Suprapubic skin (tissue), 4 donors: ENCODE measurements at regions not wholly inside any gene's neighbourhood (a gene's known extent, or its start where the extent isn't known, plus 50 kb on each side); places are given as distances from the start of the nearest gene placed in this dataset.
A peak's percentile ranks its signal among the peaks of the same experiment; 100 is the strongest.

Source experiments
- DNase-seq, 2 donors: peaks; one replicate each; pipeline ENCODE4 v3.0.0-alpha.2; 2019; ENCODE audit warnings: low spot score in 2 of 2
- H3K27ac ChIP-seq: fragments of 200-600 bp; sonication (generic); one replicate; pipeline ENCODE4 v1.5.1; 2019
- H3K27me3 ChIP-seq: fragments of 200-600 bp; sonication (generic); one replicate; pipeline ENCODE4 v1.5.1; 2019
- H3K36me3 ChIP-seq: fragments of 200-600 bp; sonication (generic); one replicate; pipeline ENCODE4 v1.5.1; 2019
- H3K4me1 ChIP-seq: fragments of 200-600 bp; sonication (generic); one replicate; pipeline ENCODE4 v1.5.1; 2019
- H3K4me3 ChIP-seq: fragments of 200-600 bp; sonication (generic); one replicate; pipeline ENCODE4 v1.5.1; 2019; ENCODE audit warnings: mild to moderate bottlenecking
- H3K9me3 ChIP-seq: fragments of 200-600 bp; sonication (generic); one replicate; pipeline ENCODE4 v1.5.1; 2019
- EP300 ChIP-seq: sonication (generic); formaldehyde crosslinking; IDR thresholded peaks from one replicate; pipeline ENCODE4 v1.6.1; 2017; ENCODE audit warnings: antibody characterized with exemption
- POLR2A ChIP-seq, 2 donors: fragments of 450-650 bp; IDR thresholded peaks; one replicate each; pipeline ENCODE4 v1.6.1; 2017; ENCODE audit warnings: antibody characterized with exemption in 2 of 2, mild to moderate bottlenecking in 2 of 2, moderate library complexity in 2 of 2
- POLR2AphosphoS5 ChIP-seq, 3 donors: sonication (generic); formaldehyde crosslinking; IDR thresholded peaks; one replicate each; pipeline ENCODE4 v1.6.1; 2017; ENCODE audit warnings: antibody characterized with exemption in 3 of 3
- WGBS: methylation state at CpG from one replicate; pipeline ENCODE4 v1.1.5; 2018; 5-methylcytosine and 5-hydroxymethylcytosine counted together
- TF ChIP-seq, protein P1 (sequence below), 2 donors: fragments of 200-600 bp in 1 of 2; fragments of 450-650 bp in 1 of 2; sonication (generic) in 1 of 2; IDR thresholded peaks; one replicate each; pipeline ENCODE4 v1.5.1; 2016 to 2019; ENCODE audit warnings: antibody characterized with exemption in 2 of 2, mild to moderate bottlenecking in 1 of 2, moderate library complexity in 1 of 2

- Histone ChIP-seq H3K27ac (no peak overlapping the region), H3K4me1 (peaks cover 15% of the 10 kb centered on the region), H3K9me3 (no peaks in the 10 kb centered on the region), H3K4me3 (no peak overlapping the region), H3K36me3 (no peaks in the 10 kb centered on the region), H3K27me3 (no peaks in the 10 kb centered on the region)
- TF ChIP-seq POLR2AphosphoS5 (IDR thresholded peaks at IDR 0.05): no peak
- no peak for TF ChIP-seq POLR2A (IDR thresholded peaks at IDR 0.05)
- no peak for TF ChIP-seq EP300
- TF ChIP-seq, protein P1, sequence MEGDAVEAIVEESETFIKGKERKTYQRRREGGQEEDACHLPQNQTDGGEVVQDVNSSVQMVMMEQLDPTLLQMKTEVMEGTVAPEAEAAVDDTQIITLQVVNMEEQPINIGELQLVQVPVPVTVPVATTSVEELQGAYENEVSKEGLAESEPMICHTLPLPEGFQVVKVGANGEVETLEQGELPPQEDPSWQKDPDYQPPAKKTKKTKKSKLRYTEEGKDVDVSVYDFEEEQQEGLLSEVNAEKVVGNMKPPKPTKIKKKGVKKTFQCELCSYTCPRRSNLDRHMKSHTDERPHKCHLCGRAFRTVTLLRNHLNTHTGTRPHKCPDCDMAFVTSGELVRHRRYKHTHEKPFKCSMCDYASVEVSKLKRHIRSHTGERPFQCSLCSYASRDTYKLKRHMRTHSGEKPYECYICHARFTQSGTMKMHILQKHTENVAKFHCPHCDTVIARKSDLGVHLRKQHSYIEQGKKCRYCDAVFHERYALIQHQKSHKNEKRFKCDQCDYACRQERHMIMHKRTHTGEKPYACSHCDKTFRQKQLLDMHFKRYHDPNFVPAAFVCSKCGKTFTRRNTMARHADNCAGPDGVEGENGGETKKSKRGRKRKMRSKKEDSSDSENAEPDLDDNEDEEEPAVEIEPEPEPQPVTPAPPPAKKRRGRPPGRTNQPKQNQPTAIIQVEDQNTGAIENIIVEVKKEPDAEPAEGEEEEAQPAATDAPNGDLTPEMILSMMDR (IDR thresholded peaks at IDR 0.05): no peak
- WGBS: 77% methylated on average over 3 of the region's 3 CpGs
- DNase-seq: no peak
These were observed 218.3 kb upstream of the DTNBP1 start for GRCh38 chr6:15881150-15881549.

GRCh38 chr6:15880262-15880973 is 217.6 kb upstream of the DTNBP1 start:
- Histone ChIP-seq H3K9me3 (no peaks in the 10 kb centered on the region), H3K4me3 (no peak overlapping the region), H3K27ac (peak overlapping the region; percentile 38), H3K27me3 (no peaks in the 10 kb centered on the region), H3K36me3 (no peaks in the 10 kb centered on the region), H3K4me1 (peaks cover 15% of the 10 kb centered on the region)
- DNase-seq: no peak
- no peak for TF ChIP-seq POLR2A (IDR thresholded peaks at IDR 0.05)
- TF ChIP-seq EP300: no peak
- TF ChIP-seq POLR2AphosphoS5 (IDR thresholded peaks at IDR 0.05): no peak
- TF ChIP-seq, protein P1 (IDR thresholded peaks at IDR 0.05): no peak
- 84% methylated on average over 4 of the region's 4 CpGs for WGBS

- Histone ChIP-seq H3K4me3 (no peak overlapping the region), H3K36me3 (no peaks in the 10 kb centered on the region), H3K27ac (peak overlapping the region; percentile 38), H3K27me3 (no peaks in the 10 kb centered on the region), H3K4me1 (peaks cover 15% of the 10 kb centered on the region), H3K9me3 (no peaks in the 10 kb centered on the region)
- TF ChIP-seq EP300: no peak
- TF ChIP-seq POLR2AphosphoS5 (IDR thresholded peaks at IDR 0.05): no peak
- TF ChIP-seq POLR2A (IDR thresholded peaks at IDR 0.05): no peak
- TF ChIP-seq, protein P1 (IDR thresholded peaks at IDR 0.05): no peak
- WGBS: 19% methylated on average over 12 of the region's 12 CpGs
- DNase-seq: peak in 1 of 2 donors; percentile 88
These were observed 216.8 kb upstream of the DTNBP1 start for GRCh38 chr6:15879371-15880261.

DNA sequence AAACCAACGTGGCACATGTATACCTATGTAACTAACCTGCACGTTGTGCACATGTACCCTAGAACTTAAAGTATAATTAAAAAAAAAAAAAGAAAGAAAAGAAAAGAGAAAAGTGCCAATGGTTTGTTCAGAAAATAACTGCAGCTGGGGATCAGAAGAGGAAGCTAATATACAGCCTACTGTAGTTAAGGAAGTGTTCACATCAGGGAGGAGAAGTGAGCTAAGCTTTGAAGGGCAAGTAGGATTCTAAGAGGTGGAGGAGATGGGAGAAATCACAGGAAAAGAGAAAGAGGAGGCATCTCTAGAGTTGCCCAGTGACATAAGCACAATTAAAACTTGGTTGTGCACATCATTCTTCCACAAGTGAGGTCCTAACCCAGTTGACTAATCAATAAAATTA is 214.4 kb upstream of the DTNBP1 start:
- Histone ChIP-seq H3K4me1 (peaks cover 19% of the 10 kb centered on the region), H3K36me3 (no peaks in the 10 kb centered on the region), H3K27me3 (no peaks in the 10 kb centered on the region), H3K27ac (no peak overlapping the region), H3K4me3 (no peak overlapping the region), H3K9me3 (no peaks in the 10 kb centered on the region)
- 87% methylated on average over 2 of the region's 2 CpGs for WGBS
- DNase-seq: no peak
- no peak for TF ChIP-seq POLR2A (IDR thresholded peaks at IDR 0.05)
- TF ChIP-seq, protein P1 (IDR thresholded peaks at IDR 0.05): no peak
- TF ChIP-seq POLR2AphosphoS5 (IDR thresholded peaks at IDR 0.05): no peak
- no peak for TF ChIP-seq EP300

- H3K9me3 ChIP-seq: no peaks in the 10 kb centered on the region
- no peaks in the 10 kb centered on the region for H3K36me3 ChIP-seq
- no peak overlapping the region for H3K27ac ChIP-seq
- peaks cover 19% of the 10 kb centered on the region for H3K4me1 ChIP-seq
- no peak for TF ChIP-seq POLR2AphosphoS5 (IDR thresholded peaks at IDR 0.05)
- TF ChIP-seq POLR2A (IDR thresholded peaks at IDR 0.05): no peak
- no peak for TF ChIP-seq EP300
- TF ChIP-seq, protein P1 (IDR thresholded peaks at IDR 0.05): no peak
- H3K27me3 ChIP-seq: no peaks in the 10 kb centered on the region
- no peak for DNase-seq
- 69% methylated on average over 3 of the region's 3 CpGs for WGBS
- no peak overlapping the region for H3K4me3 ChIP-seq
These were observed 213.6 kb upstream of the DTNBP1 start for GRCh38 chr6:15876406-15876805.
